ENCODE measurements at regions not wholly inside any gene's neighbourhood (a gene's known extent, or its start where the extent isn't known, plus 50 kb on each side); places are given as distances from the start of the nearest gene placed in this dataset.

GRCh38 chr21:35223480-35224156 lies 174.5 kb upstream of the RUNX1 start:
- no peak for DNase-seq (ENCODE audit: low read depth)

GRCh38 chr21:35222541-35222941 lies 173.4 kb upstream of the RUNX1 start:
- no peak for DNase-seq (ENCODE audit: low read depth)

- DNase-seq (ENCODE audit: low read depth): no peak
Measured at GRCh38 chr21:35222021-35222420, 172.9 kb upstream of the RUNX1 start.

GRCh38 chr21:35220301-35220700 lies 171.2 kb upstream of the RUNX1 start:
- no peak for DNase-seq (ENCODE audit: low read depth)

- no peak for DNase-seq (ENCODE audit: low read depth)
Measured at GRCh38 chr21:35219719-35220118, 170.6 kb upstream of the RUNX1 start.

- no peak for DNase-seq (ENCODE audit: low read depth)
Measured at GRCh38 chr21:35219291-35219690, 170.2 kb upstream of the RUNX1 start.

- DNase-seq (ENCODE audit: low read depth): no peak
Measured at GRCh38 chr21:35217504-35218060, 168.5 kb upstream of the RUNX1 start.

- DNase-seq (ENCODE audit: low read depth): no peak
Measured at GRCh38 chr21:35216996-35217395, 167.9 kb upstream of the RUNX1 start.

GRCh38 chr21:35215870-35216269 lies 166.8 kb upstream of the RUNX1 start:
- no peak for DNase-seq (ENCODE audit: low read depth)

GRCh38 chr21:35212393-35213127 lies 163.5 kb upstream of the RUNX1 start:
- no peak for DNase-seq (ENCODE audit: low read depth)

GRCh38 chr21:35211782-35212181 lies 162.7 kb upstream of the RUNX1 start:
- DNase-seq (ENCODE audit: low read depth): no peak

GRCh38 chr21:35210093-35210492 lies 161.0 kb upstream of the RUNX1 start:
- no peak for DNase-seq (ENCODE audit: low read depth)

- no peak for DNase-seq (ENCODE audit: low read depth)
Measured at GRCh38 chr21:35208810-35209517, 159.9 kb upstream of the RUNX1 start.

- no peak for DNase-seq (ENCODE audit: low read depth)
Measured at GRCh38 chr21:35208104-35208503, 159.0 kb upstream of the RUNX1 start.

GRCh38 chr21:35207322-35207721 lies 158.2 kb upstream of the RUNX1 start:
- no peak for DNase-seq (ENCODE audit: low read depth)

GRCh38 chr21:35206141-35207125 lies 157.3 kb upstream of the RUNX1 start:
- no peak for DNase-seq (ENCODE audit: low read depth)

- DNase-seq (ENCODE audit: low read depth): no peak
Measured at GRCh38 chr21:35204850-35205541, 155.9 kb upstream of the RUNX1 start.

GRCh38 chr21:35204125-35204524 lies 155.0 kb upstream of the RUNX1 start:
- DNase-seq (ENCODE audit: low read depth): no peak

GRCh38 chr21:35203093-35203977 lies 154.2 kb upstream of the RUNX1 start:
- DNase-seq (ENCODE audit: low read depth): no peak

GRCh38 chr21:35202431-35202830 lies 153.3 kb upstream of the RUNX1 start:
- DNase-seq (ENCODE audit: low read depth): no peak
